Endodermal cell (in vitro differentiated cells): ENCODE measurements at regions not wholly inside any gene's neighbourhood (a gene's known extent, or its start where the extent isn't known, plus 50 kb on each side); places are given as distances from the start of the nearest gene placed in this dataset.

ENCODE experiments used
- DNase-seq: peaks from one replicate; pipeline ENCODE4 v3.0.0-alpha.2; 2017
- H3K27ac ChIP-seq: 2 replicates; pipeline ENCODE4 v1.5.1; 2013; ENCODE audit warnings: mild to moderate bottlenecking, low read depth, low read length, moderate library complexity
- H3K27me3 ChIP-seq: 2 replicates; pipeline ENCODE4 v1.6.1; 2013; ENCODE audit warnings: mild to moderate bottlenecking, low read length, moderate library complexity; ENCODE audit not compliant: insufficient read depth, control insufficient read depth, poor library complexity, severe bottlenecking
- H3K36me3 ChIP-seq: 2 replicates; pipeline ENCODE4 v1.7.0; 2013; ENCODE audit warnings: mild to moderate bottlenecking, low read length, moderate library complexity; ENCODE audit not compliant: control insufficient read depth, insufficient read depth
- H3K4me1 ChIP-seq: one replicate; pipeline ENCODE4 v1.7.0; 2013; ENCODE audit warnings: low read length; ENCODE audit not compliant: control insufficient read depth, insufficient read depth
- H3K4me3 ChIP-seq: 2 replicates; pipeline ENCODE4 v1.5.1; 2013; ENCODE audit warnings: mild to moderate bottlenecking, low read length, moderate library complexity
- H3K9ac ChIP-seq: 2 replicates; pipeline ENCODE4 v1.6.1; 2013; ENCODE audit warnings: mild to moderate bottlenecking, low read length, moderate library complexity; ENCODE audit not compliant: poor library complexity, severe bottlenecking; ENCODE audit errors: extremely low read depth
- H3K9me3 ChIP-seq: 2 replicates; pipeline ENCODE4 v1.6.1; 2013; ENCODE audit warnings: mild to moderate bottlenecking, low read length, moderate library complexity; ENCODE audit not compliant: control insufficient read depth
- H3K27ac Mint-ChIP-seq: 2 replicates; pipeline ENCODE4 v1.8.0; 2020; ENCODE audit warnings: mixed read lengths
- H3K27me3 Mint-ChIP-seq: 2 replicates; pipeline ENCODE4 v1.8.0; 2021; ENCODE audit warnings: mild to moderate bottlenecking, mixed read lengths; ENCODE audit not compliant: insufficient read depth
- H3K36me3 Mint-ChIP-seq: 2 replicates; pipeline ENCODE4 v1.8.0; 2020; ENCODE audit warnings: low read depth, mixed read lengths
- H3K4me1 Mint-ChIP-seq: 2 replicates; pipeline ENCODE4 v1.8.0; 2020; ENCODE audit warnings: mixed read lengths
- H3K4me3 Mint-ChIP-seq: 2 replicates; pipeline ENCODE4 v1.8.0; 2020; ENCODE audit warnings: mild to moderate bottlenecking, moderate library complexity, mixed read lengths
- H3K9me3 Mint-ChIP-seq: 2 replicates; pipeline ENCODE4 v1.8.0; 2020; ENCODE audit warnings: mild to moderate bottlenecking, mixed read lengths
- CTCF ChIP-seq: fragments of 200-600 bp; sonication (generic); conservative IDR thresholded peaks from 2 replicates; pipeline ENCODE4 v1.5.0; 2021; ENCODE audit warnings: antibody characterized with exemption, mild to moderate bottlenecking
- WGBS, 2 experiments: methylation state at CpG; one replicate each; pipeline versions ENCODE4 v1.1.5 to v1.1.7; 2013; ENCODE audit warnings: missing lambda C conversion rate in 2 of 2, mixed read lengths in 1 of 2; ENCODE audit not compliant: insufficient coverage in 1 of 2, insufficient read length in 1 of 2; 5-methylcytosine and 5-hydroxymethylcytosine counted together

GRCh38 chr13:76316998-76317527 is 569.1 kb downstream of the KCTD12 start:
- Mint-ChIP-seq H3K4me1 (no peaks in the 10 kb centered on the region), H3K9me3 (no peaks in the 10 kb centered on the region), H3K27me3 (peaks cover 8% of the 10 kb centered on the region), H3K36me3 (no peaks in the 10 kb centered on the region), H3K27ac (no peak overlapping the region), H3K4me3 (no peak overlapping the region)
- Histone ChIP-seq H3K9ac (no peak overlapping the region), H3K27me3 (no peaks in the 10 kb centered on the region), H3K36me3 (no peaks in the 10 kb centered on the region), H3K4me3 (no peak overlapping the region), H3K4me1 (no peaks in the 10 kb centered on the region), H3K27ac (no peak overlapping the region), H3K9me3 (no peaks in the 10 kb centered on the region)
- DNase-seq, result no peak
- no peak for TF ChIP-seq CTCF

GRCh38 chr13:76314495-76314894 is 571.7 kb downstream of the KCTD12 start:
- Mint-ChIP-seq H3K27me3 (no peaks in the 10 kb centered on the region), H3K9me3 (no peaks in the 10 kb centered on the region), H3K36me3 (no peaks in the 10 kb centered on the region), H3K4me1 (no peaks in the 10 kb centered on the region), H3K27ac (no peak overlapping the region), H3K4me3 (no peak overlapping the region)
- DNase-seq, result no peak
- H3K9me3 ChIP-seq, result no peaks in the 10 kb centered on the region
- TF ChIP-seq CTCF, result no peak
- H3K36me3 ChIP-seq, result no peaks in the 10 kb centered on the region
- H3K27ac ChIP-seq, result no peak overlapping the region
- H3K27me3 ChIP-seq, result no peaks in the 10 kb centered on the region
- H3K4me1 ChIP-seq, result no peaks in the 10 kb centered on the region
- H3K4me3 ChIP-seq, result no peak overlapping the region
- 87 to 94% methylated on average over 5 to 6 of the region's 6 CpGs for WGBS, 2 experiments
- no peak overlapping the region for H3K9ac ChIP-seq

- no peaks in the 10 kb centered on the region for H3K9me3 ChIP-seq
- H3K27me3 Mint-ChIP-seq, result no peaks in the 10 kb centered on the region
- H3K27ac ChIP-seq, result no peak overlapping the region
- no peaks in the 10 kb centered on the region for H3K4me1 ChIP-seq
- H3K27ac Mint-ChIP-seq, result peak overlapping the region; percentile 58
- no peaks in the 10 kb centered on the region for H3K36me3 Mint-ChIP-seq
- no peaks in the 10 kb centered on the region for H3K36me3 ChIP-seq
- H3K9ac ChIP-seq, result no peak overlapping the region
- no peaks in the 10 kb centered on the region for H3K27me3 ChIP-seq
- peak; percentile 35 for TF ChIP-seq CTCF
- 87 to 100% methylated on average over 1 to 4 of the region's 4 CpGs for WGBS, 2 experiments
- H3K4me3 Mint-ChIP-seq, result no peak overlapping the region
- peaks cover 8% of the 10 kb centered on the region for H3K4me1 Mint-ChIP-seq
- H3K9me3 Mint-ChIP-seq, result no peaks in the 10 kb centered on the region
- H3K4me3 ChIP-seq, result no peak overlapping the region
- DNase-seq, result no peak
These were observed 579.1 kb downstream of the KCTD12 start for GRCh38 chr13:76307142-76307541.
